ENCODE measurements at regions not wholly inside any gene's neighbourhood (a gene's known extent, or its start where the extent isn't known, plus 50 kb on each side); places are given as distances from the start of the nearest gene placed in this dataset.

- Histone ChIP-seq H3K36me3 (ENCODE audit: insufficient read depth in 1 of 2, low read depth in 1 of 2) (no peaks in the 10 kb centered on the region), H3K4me1 (no peaks in the 10 kb centered on the region), H3K9me3 (no peaks in the 10 kb centered on the region), H3K4me3 (no peak overlapping the region), H3K27ac (no peak overlapping the region), H3K27me3 (ENCODE audit: insufficient read depth in 3 of 3, low read length in 2 of 3) (no peaks in the 10 kb centered on the region)
- DNase-seq (no peak), ATAC-seq (no peak)
- intact Hi-C loops (cut with DNase I), result no loop called here
- TF ChIP-seq CTCF (IDR thresholded peaks at IDR 0.05), result no peak
- 90 to 91% (median 91%) methylated on average over 2 of the region's 2 CpGs for WGBS, 3 donors
Measured at GRCh38 chr12:89927226-89927698, 218.6 kb upstream of the ATP2B1 start.

- no peak for TF ChIP-seq CTCF (IDR thresholded peaks at IDR 0.05)
- ATAC-seq (no peak), DNase-seq (no peak)
- Histone ChIP-seq H3K9me3 (no peaks in the 10 kb centered on the region), H3K36me3 (ENCODE audit: insufficient read depth in 1 of 2, low read depth in 1 of 2) (no peaks in the 10 kb centered on the region), H3K27ac (no peak overlapping the region), H3K27me3 (ENCODE audit: insufficient read depth in 3 of 3, low read length in 2 of 3) (no peaks in the 10 kb centered on the region), H3K4me1 (no peaks in the 10 kb centered on the region), H3K4me3 (no peak overlapping the region)
- intact Hi-C loops (cut with DNase I), result no loop called here
- 83 to 88% (median 88%) methylated on average over 2 of the region's 2 CpGs for WGBS, 3 donors
Measured at GRCh38 chr12:89924191-89924590, 215.6 kb upstream of the ATP2B1 start.

- ATAC-seq (no peak), DNase-seq (no peak)
- no peak for TF ChIP-seq CTCF (IDR thresholded peaks at IDR 0.05)
Measured at GRCh38 chr12:89923091-89923490, 214.5 kb upstream of the ATP2B1 start.

GRCh38 chr12:89920866-89921265 is 212.2 kb upstream of the ATP2B1 start:
- Histone ChIP-seq H3K4me3 (no peak overlapping the region), H3K4me1 (no peaks in the 10 kb centered on the region), H3K27ac (no peak overlapping the region), H3K9me3 (no peaks in the 10 kb centered on the region), H3K27me3 (ENCODE audit: insufficient read depth in 3 of 3, low read length in 2 of 3) (no peaks in the 10 kb centered on the region), H3K36me3 (ENCODE audit: insufficient read depth in 1 of 2, low read depth in 1 of 2) (no peaks in the 10 kb centered on the region)
- DNase-seq (no peak), ATAC-seq (no peak)
- 65 to 69% (median 67%) methylated on average over 6 of the region's 6 CpGs for WGBS, 3 donors
- intact Hi-C loops (cut with DNase I), result no loop called here
- no peak for TF ChIP-seq CTCF (IDR thresholded peaks at IDR 0.05)

More at GRCh38 chr12:89923091-89923490, 214.5 kb upstream of the ATP2B1 start:
- Histone ChIP-seq H3K36me3 (ENCODE audit: insufficient read depth in 1 of 2, low read depth in 1 of 2) (no peaks in the 10 kb centered on the region), H3K4me1 (no peaks in the 10 kb centered on the region), H3K4me3 (no peak overlapping the region), H3K27me3 (ENCODE audit: insufficient read depth in 3 of 3, low read length in 2 of 3) (no peaks in the 10 kb centered on the region), H3K27ac (no peak overlapping the region), H3K9me3 (no peaks in the 10 kb centered on the region)
- intact Hi-C loops (cut with DNase I), result no loop called here

- DNase-seq, result peak in 1 of 2 donors; percentile 46
- no peak overlapping the region for H3K4me3 ChIP-seq
- H3K27me3 ChIP-seq (ENCODE audit: insufficient read depth in 3 of 3, low read length in 2 of 3), result no peaks in the 10 kb centered on the region
Measured at GRCh38 chr12:89919241-89919906, 210.7 kb upstream of the ATP2B1 start.

More at GRCh38 chr12:89919241-89919906, 210.7 kb upstream of the ATP2B1 start:
- Histone ChIP-seq H3K27ac (no peak overlapping the region), H3K4me1 (no peaks in the 10 kb centered on the region), H3K36me3 (ENCODE audit: insufficient read depth in 1 of 2, low read depth in 1 of 2) (no peaks in the 10 kb centered on the region), H3K9me3 (no peaks in the 10 kb centered on the region)
- TF ChIP-seq CTCF (IDR thresholded peaks at IDR 0.05), result no peak
- ATAC-seq, result no peak
- intact Hi-C loops (cut with DNase I), result no loop called here
- 97 to 98% (median 97%) methylated on average over 26 of the region's 26 CpGs for WGBS, 3 donors

Measured in psoas muscle (tissue), 7 donors.